ENCODE measurements at regions not wholly inside any gene's neighbourhood (a gene's known extent, or its start where the extent isn't known, plus 50 kb on each side); places are given as distances from the start of the nearest gene placed in this dataset.

DNA sequence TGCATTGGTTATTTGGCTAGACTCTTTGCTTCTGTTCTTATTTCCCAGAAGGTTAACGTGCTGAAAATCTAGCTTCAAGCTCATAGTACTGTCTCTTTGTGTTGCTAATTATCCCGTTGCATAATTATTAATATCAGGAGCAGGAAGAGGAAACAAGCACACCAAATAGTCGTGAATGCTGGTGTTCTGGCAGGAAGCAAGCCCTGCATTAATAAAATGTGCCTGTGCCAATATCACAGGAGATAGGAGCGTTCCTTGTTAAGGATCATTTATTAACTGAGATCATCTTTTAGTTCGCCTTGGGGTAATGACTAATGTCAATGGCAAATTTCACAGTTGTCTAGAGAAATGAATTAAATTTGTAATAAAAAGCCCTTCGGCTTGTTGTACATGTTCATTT, 893.0 kb upstream of the POU3F3 start:
- Mint-ChIP-seq H3K4me1 (no peaks in the 10 kb centered on the region), H3K27ac (no peak overlapping the region), H3K27me3 (no peaks in the 10 kb centered on the region), H3K36me3 (ENCODE audit: low read depth) (no peaks in the 10 kb centered on the region), H3K4me3 (no peak overlapping the region), H3K9me3 (no peaks in the 10 kb centered on the region)
- ChIA-PET CTCF (no interaction called here), POLR2A (no interaction called here)
- DNase-seq, result no peak
- intact Hi-C loops (cut with micrococcal nuclease), result no loop called here
- no peak for ATAC-seq (ENCODE audit: low read depth)
- TF ChIP-seq, protein P1, sequence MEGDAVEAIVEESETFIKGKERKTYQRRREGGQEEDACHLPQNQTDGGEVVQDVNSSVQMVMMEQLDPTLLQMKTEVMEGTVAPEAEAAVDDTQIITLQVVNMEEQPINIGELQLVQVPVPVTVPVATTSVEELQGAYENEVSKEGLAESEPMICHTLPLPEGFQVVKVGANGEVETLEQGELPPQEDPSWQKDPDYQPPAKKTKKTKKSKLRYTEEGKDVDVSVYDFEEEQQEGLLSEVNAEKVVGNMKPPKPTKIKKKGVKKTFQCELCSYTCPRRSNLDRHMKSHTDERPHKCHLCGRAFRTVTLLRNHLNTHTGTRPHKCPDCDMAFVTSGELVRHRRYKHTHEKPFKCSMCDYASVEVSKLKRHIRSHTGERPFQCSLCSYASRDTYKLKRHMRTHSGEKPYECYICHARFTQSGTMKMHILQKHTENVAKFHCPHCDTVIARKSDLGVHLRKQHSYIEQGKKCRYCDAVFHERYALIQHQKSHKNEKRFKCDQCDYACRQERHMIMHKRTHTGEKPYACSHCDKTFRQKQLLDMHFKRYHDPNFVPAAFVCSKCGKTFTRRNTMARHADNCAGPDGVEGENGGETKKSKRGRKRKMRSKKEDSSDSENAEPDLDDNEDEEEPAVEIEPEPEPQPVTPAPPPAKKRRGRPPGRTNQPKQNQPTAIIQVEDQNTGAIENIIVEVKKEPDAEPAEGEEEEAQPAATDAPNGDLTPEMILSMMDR (IDR thresholded peaks at IDR 0.05), result no peak

DNA sequence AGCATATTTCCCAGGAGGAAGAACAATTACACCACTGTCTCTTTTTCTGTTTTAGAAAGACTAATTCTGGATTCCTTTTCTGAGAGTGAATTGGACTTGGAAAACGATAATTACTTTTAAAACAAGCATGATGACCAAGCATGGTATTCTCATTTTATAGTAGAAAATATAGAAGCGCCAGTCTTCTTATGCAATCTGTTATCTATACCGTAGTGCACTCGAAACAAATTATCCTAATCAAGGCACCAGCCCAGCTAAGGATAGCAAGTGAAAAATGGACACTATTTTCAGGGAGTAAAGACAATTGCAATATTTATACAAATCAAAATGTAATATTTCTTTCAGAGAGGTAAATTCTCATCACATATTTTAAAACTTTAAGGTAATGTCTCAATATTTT, 892.1 kb upstream of the POU3F3 start:
- ATAC-seq (ENCODE audit: low read depth) (no peak), DNase-seq (no peak)
- POLR2A ChIA-PET, result no interaction called here
- H3K27me3 Mint-ChIP-seq, result no peaks in the 10 kb centered on the region
- H3K36me3 Mint-ChIP-seq (ENCODE audit: low read depth), result no peaks in the 10 kb centered on the region
- intact Hi-C loops (cut with micrococcal nuclease), result no loop called here
- no peaks in the 10 kb centered on the region for H3K4me1 Mint-ChIP-seq
- TF ChIP-seq, protein P1 (IDR thresholded peaks at IDR 0.05), result no peak
- H3K4me3 Mint-ChIP-seq, result no peak overlapping the region
- CTCF ChIA-PET, result no interaction called here
- H3K27ac Mint-ChIP-seq, result no peak overlapping the region
- no peaks in the 10 kb centered on the region for H3K9me3 Mint-ChIP-seq

DNA sequence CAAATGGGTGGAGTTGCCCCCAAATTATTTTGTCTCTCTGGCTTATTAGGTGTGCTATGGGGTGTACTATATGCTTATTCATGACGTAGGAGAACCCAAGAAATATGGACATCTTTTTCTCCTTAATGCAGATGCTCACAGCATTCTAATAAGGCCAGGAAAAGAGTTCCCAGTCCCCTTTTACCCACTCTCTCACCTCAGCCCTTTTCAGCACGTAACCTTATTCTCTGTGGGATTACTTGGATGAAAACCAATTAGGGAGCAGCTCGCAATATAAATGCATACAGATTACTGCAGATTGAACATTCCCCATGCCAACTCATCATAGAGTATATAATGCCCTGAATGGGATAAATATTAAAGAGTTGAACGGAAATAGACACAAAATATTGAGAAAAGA, 891.2 kb upstream of the POU3F3 start:
- no peak overlapping the region for H3K4me3 Mint-ChIP-seq
- ATAC-seq (ENCODE audit: low read depth) (no peak), DNase-seq (no peak)
- POLR2A ChIA-PET, result no interaction called here
- no peaks in the 10 kb centered on the region for H3K36me3 Mint-ChIP-seq (ENCODE audit: low read depth)
- CTCF ChIA-PET, result no interaction called here
- intact Hi-C loops (cut with micrococcal nuclease), result no loop called here
- no peaks in the 10 kb centered on the region for H3K4me1 Mint-ChIP-seq
- no peak overlapping the region for H3K27ac Mint-ChIP-seq
- H3K9me3 Mint-ChIP-seq, result no peaks in the 10 kb centered on the region
- H3K27me3 Mint-ChIP-seq, result no peaks in the 10 kb centered on the region
- TF ChIP-seq, protein P1 (IDR thresholded peaks at IDR 0.05), result no peak

DNA sequence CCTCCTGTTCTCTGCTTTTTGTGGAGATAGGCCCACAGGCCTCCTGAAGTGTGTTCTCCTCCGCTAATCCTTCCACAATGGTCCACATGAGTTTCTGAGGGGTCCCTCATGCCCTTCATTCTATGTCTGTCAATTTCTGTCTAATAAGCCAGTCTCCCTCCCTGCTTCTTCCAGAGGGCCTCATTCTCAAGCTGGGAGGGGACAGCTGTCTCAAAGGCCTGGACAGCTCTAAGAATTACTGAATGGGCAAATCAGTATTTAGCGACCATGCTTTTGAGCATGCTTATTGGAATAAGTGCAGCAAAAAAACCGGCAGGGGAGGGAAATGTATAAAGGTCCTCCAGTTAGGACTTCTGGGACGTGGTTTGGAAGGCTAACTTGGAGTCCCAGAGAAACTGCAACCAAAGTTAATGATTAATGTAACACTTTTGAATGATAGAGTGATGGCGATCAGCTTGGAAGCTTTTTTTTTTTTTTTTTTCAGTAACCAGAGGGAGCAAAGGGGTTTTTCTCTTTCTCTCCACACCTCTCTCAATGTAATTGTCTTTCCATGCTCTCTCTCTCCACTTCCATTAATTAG, 890.7 kb upstream of the POU3F3 start:
- H3K36me3 Mint-ChIP-seq (ENCODE audit: low read depth), result no peaks in the 10 kb centered on the region
- H3K27me3 Mint-ChIP-seq, result no peaks in the 10 kb centered on the region
- H3K9me3 Mint-ChIP-seq, result no peaks in the 10 kb centered on the region
- intact Hi-C loops (cut with micrococcal nuclease), result no loop called here
- DNase-seq, result no peak
- TF ChIP-seq, protein P1 (IDR thresholded peaks at IDR 0.05), result no peak
- ChIA-PET CTCF (no interaction called here), POLR2A (no interaction called here)
- H3K27ac Mint-ChIP-seq, result no peak overlapping the region
- H3K4me3 Mint-ChIP-seq, result no peak overlapping the region
- no peaks in the 10 kb centered on the region for H3K4me1 Mint-ChIP-seq
- ATAC-seq (ENCODE audit: low read depth), result no peak

DNA sequence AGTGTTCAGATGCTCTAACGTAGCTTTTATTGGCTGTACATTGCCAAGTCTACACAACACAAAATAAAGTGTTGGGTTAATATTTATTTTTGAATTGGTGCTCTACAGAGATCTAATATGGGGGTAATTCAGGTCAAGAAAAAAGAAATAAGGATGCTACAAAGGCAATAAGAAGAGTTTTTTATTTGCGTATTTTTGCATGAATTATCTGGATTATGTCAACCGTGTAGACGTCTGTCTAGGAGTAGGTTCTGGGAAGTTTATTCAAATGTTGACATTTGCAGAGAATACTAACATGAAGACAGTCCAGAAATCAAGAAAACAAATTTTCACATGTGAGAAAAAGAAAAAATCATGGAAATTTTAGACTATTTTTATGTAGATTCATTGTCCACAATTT, 876.7 kb upstream of the POU3F3 start:
- no peak for ATAC-seq (ENCODE audit: low read depth)
- Mint-ChIP-seq H3K4me1 (no peaks in the 10 kb centered on the region), H3K9me3 (no peaks in the 10 kb centered on the region), H3K36me3 (ENCODE audit: low read depth) (no peaks in the 10 kb centered on the region), H3K4me3 (no peak overlapping the region), H3K27me3 (no peaks in the 10 kb centered on the region), H3K27ac (no peak overlapping the region)
- TF ChIP-seq, protein P1 (IDR thresholded peaks at IDR 0.05), result no peak
- ChIA-PET CTCF (no interaction called here), POLR2A (no interaction called here)
- no peak for DNase-seq
- intact Hi-C loops (cut with micrococcal nuclease), result no loop called here
